HG03575 (cell line): ENCODE measurements at regions not wholly inside any gene's neighbourhood (a gene's known extent, or its start where the extent isn't known, plus 50 kb on each side); places are given as distances from the start of the nearest gene placed in this dataset.
"Not testable (repeated sequence)": the region's sequence is repeated elsewhere in the genome, so short reads cannot be mapped to it uniquely, and the experiment has no call there.

Experiments
- ATAC-seq: cut with Tn5 transposase; IDR thresholded peaks from one replicate; pipeline ENCODE4 v1.9.1; 2021; ENCODE audit not compliant: unreplicated experiment, insufficient number of reproducible peaks, low FRiP score; ENCODE audit errors: extremely low read depth

GRCh38 chr1:184860985-184861754 is 106.5 kb upstream of the EDEM3 start:
- no peak for ATAC-seq

GRCh38 chr1:184860535-184860934 is 105.9 kb upstream of the EDEM3 start:
- no peak for ATAC-seq

GRCh38 chr1:184859381-184860105 is 104.9 kb upstream of the EDEM3 start:
- ATAC-seq: no peak

- no peak for ATAC-seq
These were observed 103.6 kb upstream of the EDEM3 start for GRCh38 chr1:184858288-184858687.

GRCh38 chr1:184854496-184855140 is 100.0 kb upstream of the EDEM3 start:
- no peak for ATAC-seq

GRCh38 chr1:184854036-184854435 is 99.4 kb upstream of the EDEM3 start:
- ATAC-seq: no peak

GRCh38 chr1:184851822-184852746 is 97.4 kb upstream of the EDEM3 start:
- no peak for ATAC-seq

GRCh38 chr1:184843732-184844495 is 89.3 kb upstream of the EDEM3 start:
- no peak for ATAC-seq

- ATAC-seq: no peak
These were observed 85.9 kb upstream of the EDEM3 start for GRCh38 chr1:184840596-184840995.

- ATAC-seq: no peak
These were observed 83.9 kb upstream of the EDEM3 start for GRCh38 chr1:184838504-184838951.

GRCh38 chr1:184836934-184837895 is 82.6 kb upstream of the EDEM3 start:
- no peak for ATAC-seq

GRCh38 chr1:184836141-184836540 is 81.5 kb upstream of the EDEM3 start:
- no peak for ATAC-seq

- not testable (repeated sequence) for ATAC-seq
These were observed 79.3 kb upstream of the EDEM3 start for GRCh38 chr1:184833994-184834393.

- no peak for ATAC-seq
These were observed 77.9 kb upstream of the EDEM3 start for GRCh38 chr1:184832517-184832916.

GRCh38 chr1:184829496-184829895 is 74.8 kb upstream of the EDEM3 start:
- ATAC-seq: not testable (repeated sequence)

GRCh38 chr1:184828369-184828717 is 73.7 kb upstream of the EDEM3 start:
- no peak for ATAC-seq

- ATAC-seq: no peak
These were observed 73.1 kb upstream of the EDEM3 start for GRCh38 chr1:184827600-184828368.
